IMR-90 (cell line): ENCODE measurements at regions not wholly inside any gene's neighbourhood (a gene's known extent, or its start where the extent isn't known, plus 50 kb on each side); places are given as distances from the start of the nearest gene placed in this dataset.

Experiments
- ATAC-seq: fragments of 200-7000 bp; cut with Tn5 transposase; 2 replicates; pipeline ENCODE4 v1.9.1; 2020; ENCODE audit warnings: low read depth, mild to moderate bottlenecking, moderate library complexity
- BruUV-seq: library from RNA; stranded (reverse); fragments of 400-500 nt; replicated peaks from 2 replicates; lab custom pipeline; 2021; lab: Mats Ljungman, UMichigan
- CTCF ChIA-PET: fragments of 300-600 bp; formaldehyde crosslinking; extraction: SDS; loops from one replicate; lab custom pipeline; 2021; ENCODE audit warnings: antibody characterized with exemption; lab: Yijun Ruan, JAX
- POLR2A ChIA-PET: fragments of 300-600 bp; sonication (Branson Sonifier 250); formaldehyde crosslinking; loops from one replicate; lab custom pipeline; 2022; ENCODE audit warnings: antibody characterized with exemption; ENCODE audit not compliant: unreplicated experiment; lab: Charles Lee
- DNase-seq: peaks from one replicate; pipeline ENCODE4 v3.0.0; 2013
- H2AFZ ChIP-seq: replicated peaks from 2 replicates; pipeline ENCODE3; 2013; ENCODE audit warnings: low read length, mild to moderate bottlenecking; ENCODE audit not compliant: poor library complexity
- H2AK5ac ChIP-seq: 2 replicates; pipeline ENCODE4 v1.6.1; 2013; ENCODE audit warnings: low read depth, low read length, inconsistent platforms
- H2AK9ac ChIP-seq: replicated peaks from 2 replicates; pipeline ENCODE3; 2013; ENCODE audit warnings: mild to moderate bottlenecking, low read depth, low read length, moderate library complexity; ENCODE audit not compliant: poor library complexity
- H2BK120ac ChIP-seq: 2 replicates; pipeline ENCODE4 v1.6.1; 2013; ENCODE audit warnings: low read depth, low read length, inconsistent platforms
- H2BK15ac ChIP-seq: 3 replicates; pipeline ENCODE4 v1.6.1; 2013; ENCODE audit warnings: low read depth, low read length, inconsistent platforms
- H2BK20ac ChIP-seq: 2 replicates; pipeline ENCODE4 v1.6.1; 2013; ENCODE audit warnings: low read depth, mild to moderate bottlenecking, inconsistent platforms, low read length, moderate library complexity
- H2BK5ac ChIP-seq: 2 replicates; pipeline ENCODE4 v1.6.1; 2013; ENCODE audit warnings: mild to moderate bottlenecking, low read depth, low read length, inconsistent platforms; ENCODE audit not compliant: poor library complexity, severe bottlenecking
- H3K14ac ChIP-seq: replicated peaks from 2 replicates; pipeline ENCODE4 v1.6.1; 2013; ENCODE audit warnings: low read depth, low read length, inconsistent platforms
- H3K18ac ChIP-seq: 2 replicates; pipeline ENCODE4 v1.6.1; 2013; ENCODE audit warnings: low read depth, low read length, control low read depth
- H3K23ac ChIP-seq: 2 replicates; pipeline ENCODE4 v1.6.1; 2013; ENCODE audit warnings: low read depth, low read length, inconsistent platforms
- H3K27ac ChIP-seq: 2 replicates; pipeline ENCODE4 v1.5.1; 2013; ENCODE audit warnings: mild to moderate bottlenecking, control low read depth, low read length; ENCODE audit not compliant: insufficient read depth
- H3K27me3 ChIP-seq: 2 replicates; pipeline ENCODE4 v1.6.1; 2013; ENCODE audit warnings: low read length; ENCODE audit not compliant: control insufficient read depth, insufficient read depth
- H3K36me3 ChIP-seq: 2 replicates; pipeline ENCODE4 v1.6.1; 2013; ENCODE audit warnings: low read length, mixed read lengths; ENCODE audit not compliant: control insufficient read depth, insufficient read depth
- H3K4ac ChIP-seq: 2 replicates; pipeline ENCODE4 v1.6.1; 2013; ENCODE audit warnings: low read depth, low read length, inconsistent platforms
- H3K4me1 ChIP-seq: 2 replicates; pipeline ENCODE4 v1.6.1; 2013; ENCODE audit warnings: low read length, mixed read lengths; ENCODE audit not compliant: control insufficient read depth, insufficient read depth
- H3K4me2 ChIP-seq: 2 replicates; pipeline ENCODE4 v1.6.1; 2013; ENCODE audit warnings: low read depth, mild to moderate bottlenecking, control low read depth, low read length, moderate library complexity
- H3K4me3 ChIP-seq: 2 replicates; pipeline ENCODE4 v1.5.1; 2013; ENCODE audit warnings: low read depth, mild to moderate bottlenecking, control low read depth, low read length, moderate library complexity; ENCODE audit not compliant: insufficient read depth
- H3K56ac ChIP-seq: 2 replicates; pipeline ENCODE4 v1.6.1; 2013; ENCODE audit warnings: low read length, inconsistent platforms; ENCODE audit not compliant: insufficient read depth; ENCODE audit errors: extremely low read depth
- H3K79me1 ChIP-seq, 2 experiments: 2 replicates each; pipeline ENCODE4 v1.6.1; 2013; ENCODE audit warnings: low read length in 2 of 2, inconsistent platforms in 1 of 2, low read depth in 1 of 2
- H3K9ac ChIP-seq: 2 replicates; pipeline ENCODE4 v1.6.1; 2013; ENCODE audit warnings: low read depth, low read length, control low read depth
- H3K9me1 ChIP-seq: 2 replicates; pipeline ENCODE4 v1.6.1; 2013; ENCODE audit warnings: low read length, inconsistent platforms; ENCODE audit not compliant: insufficient read depth
- H3K9me3 ChIP-seq: 2 replicates; pipeline ENCODE4 v1.6.1; 2013; ENCODE audit warnings: low read length; ENCODE audit not compliant: control insufficient read depth, insufficient read depth
- H4K20me1 ChIP-seq: 2 replicates; pipeline ENCODE4 v1.6.1; 2013; ENCODE audit warnings: low read length, inconsistent platforms; ENCODE audit not compliant: insufficient read depth
- H4K5ac ChIP-seq: 2 replicates; pipeline ENCODE4 v1.6.1; 2013; ENCODE audit warnings: mild to moderate bottlenecking, low read depth, low read length, control low read depth
- H4K8ac ChIP-seq, 2 experiments: 2 replicates each; pipeline ENCODE4 v1.6.1; 2013; ENCODE audit warnings: low read depth in 2 of 2, low read length in 2 of 2, control low read depth in 1 of 2, inconsistent platforms in 1 of 2
- H4K91ac ChIP-seq: 2 replicates; pipeline ENCODE4 v1.6.1; 2013; ENCODE audit warnings: low read depth, low read length, inconsistent platforms; ENCODE audit not compliant: insufficient read depth
- BHLHE40 ChIP-seq: fragments of 150-350 bp; IDR thresholded peaks from 2 replicates; pipeline ENCODE4 v1.6.1; 2016; ENCODE audit warnings: mild to moderate bottlenecking, low read depth, low read length
- CEBPB ChIP-seq: IDR thresholded peaks from 2 replicates; pipeline ENCODE4 v1.6.1; 2012; ENCODE audit warnings: low read depth, low read length, improper control_type of control experiment
- CHD1 ChIP-seq: IDR thresholded peaks from 2 replicates; pipeline ENCODE4 v1.6.1; 2012; ENCODE audit warnings: low read depth, low read length, improper control_type of control experiment
- MAFK ChIP-seq: IDR thresholded peaks from 2 replicates; pipeline ENCODE4 v1.6.1; 2012; ENCODE audit warnings: low read depth, low read length, improper control_type of control experiment
- MAZ ChIP-seq: IDR thresholded peaks from 2 replicates; pipeline ENCODE4 v1.6.1; 2012; ENCODE audit warnings: low read depth, mild to moderate bottlenecking, low read length, improper control_type of control experiment, moderate library complexity, borderline replicate concordance
- MXI1 ChIP-seq: IDR thresholded peaks from 2 replicates; pipeline ENCODE4 v1.6.1; 2012; ENCODE audit warnings: low read depth, mild to moderate bottlenecking, low read length, moderate library complexity, borderline replicate concordance
- NFE2L2 ChIP-seq: fragments of 150-350 bp; IDR thresholded peaks from 2 replicates; pipeline ENCODE4 v1.6.1; 2016; ENCODE audit warnings: low read depth, mild to moderate bottlenecking, low read length
- POLR2A ChIP-seq: IDR thresholded peaks from 2 replicates; pipeline ENCODE4 v1.6.1; 2012; ENCODE audit warnings: mild to moderate bottlenecking, low read depth, low read length
- RAD21 ChIP-seq: IDR thresholded peaks from 2 replicates; pipeline ENCODE4 v1.6.1; 2012; ENCODE audit warnings: low read length, improper control_type of control experiment
- RCOR1 ChIP-seq: IDR thresholded peaks from 2 replicates; pipeline ENCODE4 v1.6.1; 2012; ENCODE audit warnings: mild to moderate bottlenecking, low read length, improper control_type of control experiment; ENCODE audit not compliant: insufficient replicate concordance
- RFX5 ChIP-seq: IDR thresholded peaks from 2 replicates; pipeline ENCODE4 v1.8.0; 2012; ENCODE audit warnings: low read depth, mild to moderate bottlenecking, low read length, moderate library complexity
- SMC3 ChIP-seq: fragments of 150-350 bp; IDR thresholded peaks from 2 replicates; pipeline ENCODE4 v1.6.1; 2016; ENCODE audit warnings: low read depth, mild to moderate bottlenecking, antibody characterized with exemption, low read length, moderate library complexity
- WGBS, 2 experiments: methylation state at CpG; one replicate each; pipeline versions ENCODE4 v1.1.5 to v1.1.7; 2013; ENCODE audit warnings: missing lambda C conversion rate in 2 of 2; ENCODE audit not compliant: insufficient read length in 1 of 2; ENCODE audit errors: extremely low coverage in 2 of 2; 5-methylcytosine and 5-hydroxymethylcytosine counted together
- dilution Hi-C: fragments of 300-500 bp; cut with HindIII; formaldehyde crosslinking; loops from one replicate; pipeline ENCODE4 v1.14.3; 2018; ENCODE audit warnings: low sequenced_read_pairs; ENCODE audit not compliant: unreplicated experiment
- in situ Hi-C: fragments of 300-500 bp; cut with MboI; formaldehyde crosslinking; loops from 3 replicates; pipeline ENCODE4 v1.14.3; 2019; ENCODE audit warnings: low sequenced_read_pairs, inconsistent platforms, mixed read lengths
- intact Hi-C: fragments of 100-400 bp; cut with micrococcal nuclease; formaldehyde crosslinking; loops from 2 replicates; pipeline ENCODE4 v1.10.0; 2022
- TF ChIP-seq, protein P1 (sequence below): fragments of 150-350 bp; IDR thresholded peaks from 2 replicates; pipeline ENCODE4 v1.6.1; 2016; ENCODE audit warnings: low read depth, mild to moderate bottlenecking, low read length, moderate library complexity, borderline replicate concordance
- TF ChIP-seq, protein P2 (sequence below): conservative IDR thresholded peaks from 2 replicates; pipeline ENCODE4 v1.5.1; 2012; ENCODE audit warnings: mild to moderate bottlenecking, low read depth, low read length, improper control_type of control experiment
- TF ChIP-seq, protein P3 (sequence below): fragments of 150-350 bp; IDR thresholded peaks from 2 replicates; pipeline ENCODE4 v1.6.1; 2017; ENCODE audit warnings: mild to moderate bottlenecking, antibody characterized with exemption, low read length, low read depth

DNA sequence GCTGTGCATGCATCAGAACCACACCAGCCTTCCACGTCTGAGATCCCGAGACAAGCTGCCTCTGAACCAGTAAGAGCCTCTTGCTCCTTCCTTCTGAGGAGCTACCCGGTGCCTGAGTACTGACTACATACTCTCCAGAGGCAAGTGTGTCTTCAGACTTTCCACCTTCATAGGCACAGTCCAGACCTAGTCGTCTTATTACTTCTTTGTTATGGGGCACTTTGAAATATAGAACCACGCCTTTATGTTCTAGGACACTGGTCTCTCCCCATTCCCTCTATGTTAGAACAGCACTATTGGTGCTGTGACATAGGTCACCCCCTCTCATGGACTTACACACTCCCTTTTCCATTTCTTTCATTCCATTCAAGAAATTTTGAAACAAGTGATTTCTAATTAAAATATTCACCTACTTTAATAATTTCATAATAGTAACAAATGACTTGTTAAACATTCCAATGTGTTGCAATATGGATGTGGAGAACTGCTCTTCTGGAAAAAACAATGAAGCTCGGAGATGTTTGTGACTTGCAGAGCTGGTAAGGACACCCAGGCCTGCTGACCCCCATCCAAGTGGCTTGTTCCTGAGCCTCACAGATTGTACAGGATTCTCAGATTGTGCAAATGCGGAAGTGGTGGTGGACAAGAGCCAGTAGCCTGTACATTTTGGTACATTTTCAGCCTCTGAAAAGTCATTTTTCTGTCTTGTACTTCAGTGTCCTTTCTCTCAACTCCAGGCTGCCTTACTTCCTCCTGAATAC is 76.1 kb upstream of the SIPA1L2 start:
- Histone ChIP-seq H3K4ac (peak overlapping the region; percentile 15), H3K14ac (no peak overlapping the region), H3K4me1 (peaks cover 18% of the 10 kb centered on the region), H2AK9ac (peak overlapping the region; percentile 50), H3K9ac (no peak overlapping the region), H4K91ac (peak overlapping the region; percentile 52), H3K4me2 (no peak overlapping the region), H3K18ac (peak overlapping the region; percentile 84), H2BK120ac (peak overlapping the region; percentile 88; the same call in 1 of the 2 replicates), H3K23ac (no peak overlapping the region), H4K5ac (peak overlapping the region; percentile 64; the same call in 1 of the 2 replicates), H2AK5ac (no peak overlapping the region), H3K27me3 (no peaks in the 10 kb centered on the region), H2BK15ac (peak overlapping the region; percentile 71; the same call in 2 of the 3 replicates), H3K56ac (no peak overlapping the region), H3K79me1 (no peaks in the 10 kb centered on the region), H2BK5ac (no peak overlapping the region), H2BK20ac (peak overlapping the region; percentile 50), H4K20me1 (no peaks in the 10 kb centered on the region), H3K4me3 (no peak overlapping the region), H3K9me3 (no peaks in the 10 kb centered on the region), H4K8ac (peak overlapping the region in 1 of 2 experiments; percentile 1; a peak in 1 of 4 replicates), H3K9me1 (no peaks in the 10 kb centered on the region; the same call in 1 of the 2 replicates), H2AFZ (no peak overlapping the region), H3K36me3 (no peaks in the 10 kb centered on the region), H3K27ac (peak overlapping the region; percentile 53; the same call in 1 of the 2 replicates)
- DNase-seq: no peak
- dilution Hi-C loops (no loop called here), in situ Hi-C loops (no loop called here), intact Hi-C loops (no loop called here)
- POLR2A ChIA-PET: no interaction called here
- ATAC-seq: peak; percentile 10; the same call in 1 of the 2 replicates
- WGBS, 2 experiments: 93% methylated on average over 3 of the region's 7 CpGs; no CpG with 5 or more reads in 1 of the 2 experiments
- CTCF ChIA-PET: no interaction called here
- BruUV-seq: no TSS peak
- TF ChIP-seq MAFK (no peak), RAD21 (no peak), RCOR1 (no peak), MAZ (no peak), CEBPB (no peak), RFX5 (no peak), SMC3 (no peak), POLR2A (no peak), CHD1 (no peak), BHLHE40 (no peak), MXI1 (no peak), NFE2L2 (no peak)
- TF ChIP-seq, protein P1, sequence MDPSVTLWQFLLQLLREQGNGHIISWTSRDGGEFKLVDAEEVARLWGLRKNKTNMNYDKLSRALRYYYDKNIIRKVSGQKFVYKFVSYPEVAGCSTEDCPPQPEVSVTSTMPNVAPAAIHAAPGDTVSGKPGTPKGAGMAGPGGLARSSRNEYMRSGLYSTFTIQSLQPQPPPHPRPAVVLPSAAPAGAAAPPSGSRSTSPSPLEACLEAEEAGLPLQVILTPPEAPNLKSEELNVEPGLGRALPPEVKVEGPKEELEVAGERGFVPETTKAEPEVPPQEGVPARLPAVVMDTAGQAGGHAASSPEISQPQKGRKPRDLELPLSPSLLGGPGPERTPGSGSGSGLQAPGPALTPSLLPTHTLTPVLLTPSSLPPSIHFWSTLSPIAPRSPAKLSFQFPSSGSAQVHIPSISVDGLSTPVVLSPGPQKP: no peak
- TF ChIP-seq, protein P2, sequence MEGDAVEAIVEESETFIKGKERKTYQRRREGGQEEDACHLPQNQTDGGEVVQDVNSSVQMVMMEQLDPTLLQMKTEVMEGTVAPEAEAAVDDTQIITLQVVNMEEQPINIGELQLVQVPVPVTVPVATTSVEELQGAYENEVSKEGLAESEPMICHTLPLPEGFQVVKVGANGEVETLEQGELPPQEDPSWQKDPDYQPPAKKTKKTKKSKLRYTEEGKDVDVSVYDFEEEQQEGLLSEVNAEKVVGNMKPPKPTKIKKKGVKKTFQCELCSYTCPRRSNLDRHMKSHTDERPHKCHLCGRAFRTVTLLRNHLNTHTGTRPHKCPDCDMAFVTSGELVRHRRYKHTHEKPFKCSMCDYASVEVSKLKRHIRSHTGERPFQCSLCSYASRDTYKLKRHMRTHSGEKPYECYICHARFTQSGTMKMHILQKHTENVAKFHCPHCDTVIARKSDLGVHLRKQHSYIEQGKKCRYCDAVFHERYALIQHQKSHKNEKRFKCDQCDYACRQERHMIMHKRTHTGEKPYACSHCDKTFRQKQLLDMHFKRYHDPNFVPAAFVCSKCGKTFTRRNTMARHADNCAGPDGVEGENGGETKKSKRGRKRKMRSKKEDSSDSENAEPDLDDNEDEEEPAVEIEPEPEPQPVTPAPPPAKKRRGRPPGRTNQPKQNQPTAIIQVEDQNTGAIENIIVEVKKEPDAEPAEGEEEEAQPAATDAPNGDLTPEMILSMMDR: no peak
- TF ChIP-seq, protein P3, sequence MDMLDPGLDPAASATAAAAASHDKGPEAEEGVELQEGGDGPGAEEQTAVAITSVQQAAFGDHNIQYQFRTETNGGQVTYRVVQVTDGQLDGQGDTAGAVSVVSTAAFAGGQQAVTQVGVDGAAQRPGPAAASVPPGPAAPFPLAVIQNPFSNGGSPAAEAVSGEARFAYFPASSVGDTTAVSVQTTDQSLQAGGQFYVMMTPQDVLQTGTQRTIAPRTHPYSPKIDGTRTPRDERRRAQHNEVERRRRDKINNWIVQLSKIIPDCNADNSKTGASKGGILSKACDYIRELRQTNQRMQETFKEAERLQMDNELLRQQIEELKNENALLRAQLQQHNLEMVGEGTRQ: no peak
